ENCODE measurements at regions not wholly inside any gene's neighbourhood (a gene's known extent, or its start where the extent isn't known, plus 50 kb on each side); places are given as distances from the start of the nearest gene placed in this dataset.
"Not testable (repeated sequence)": the region's sequence is repeated elsewhere in the genome, so short reads cannot be mapped to it uniquely, and the experiment has no call there.

DNA sequence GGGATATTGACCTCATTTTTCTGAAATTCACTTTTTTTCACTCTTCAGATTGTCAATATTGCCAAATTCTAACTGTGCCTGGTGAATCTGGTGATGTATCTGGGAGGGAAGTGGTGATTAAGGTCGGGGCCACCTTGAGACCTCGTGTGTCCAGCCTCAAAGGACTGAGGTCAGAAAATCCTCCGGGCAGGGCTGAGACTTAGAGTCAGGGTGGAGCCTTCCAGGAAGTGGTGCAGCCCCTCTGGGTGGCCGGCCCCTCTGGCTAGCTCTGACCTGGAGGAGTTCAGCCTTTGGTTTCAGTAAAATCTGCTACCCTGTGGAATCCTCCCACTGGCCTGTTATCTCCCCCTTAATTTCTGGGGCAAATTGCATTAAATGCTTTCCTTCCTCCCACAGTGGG lies 175.7 kb downstream of the TRIM43 start:
- not testable (repeated sequence) for DNase-seq

DNA sequence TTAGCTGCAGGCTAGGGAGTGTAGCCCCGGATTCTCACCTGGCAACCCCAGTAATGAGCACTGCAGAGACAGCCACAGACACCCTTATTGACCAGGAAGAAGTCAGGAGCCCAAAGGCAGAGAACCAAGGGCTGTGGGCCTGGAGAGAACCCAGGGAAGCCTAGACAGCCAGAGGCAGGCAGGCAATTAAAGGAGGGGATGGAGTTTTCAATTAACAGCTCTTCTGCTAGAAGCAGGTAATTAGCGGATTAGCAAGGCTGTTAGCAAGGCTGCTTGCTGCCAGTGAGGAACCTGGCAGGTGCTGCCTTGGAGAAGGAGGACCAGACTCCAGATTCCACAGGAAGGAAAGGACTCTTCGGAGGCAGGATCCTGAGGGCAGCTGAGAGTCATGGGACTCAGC lies 176.1 kb downstream of the TRIM43 start:
- DNase-seq: not testable (repeated sequence)

- DNase-seq: not testable (repeated sequence)
Observed at GRCh38 chr2:95769256-95769655, 177.5 kb downstream of the TRIM43 start.

DNA sequence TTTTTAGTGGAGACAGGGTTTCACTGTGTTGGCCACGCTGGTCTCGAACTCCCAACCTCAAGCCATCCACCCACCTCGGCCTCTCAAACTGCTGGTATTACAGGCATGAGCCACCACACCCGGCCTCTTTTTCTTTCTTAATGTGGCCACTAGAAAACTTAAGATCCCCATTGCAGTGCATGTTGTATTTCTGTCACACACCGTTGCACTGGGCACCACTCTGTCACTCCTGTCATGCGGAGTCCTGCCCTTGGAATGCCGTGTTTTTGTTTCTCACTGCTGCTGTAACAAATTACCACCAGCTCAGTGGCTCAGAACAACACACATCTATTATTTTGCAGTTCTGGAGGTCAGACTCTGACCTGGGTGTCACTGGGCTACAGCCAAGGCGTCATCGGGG lies 178.9 kb downstream of the TRIM43 start:
- DNase-seq: not testable (repeated sequence)

- DNase-seq: not testable (repeated sequence)
Observed at GRCh38 chr2:95774322-95775192, 182.8 kb downstream of the TRIM43 start.

DNA sequence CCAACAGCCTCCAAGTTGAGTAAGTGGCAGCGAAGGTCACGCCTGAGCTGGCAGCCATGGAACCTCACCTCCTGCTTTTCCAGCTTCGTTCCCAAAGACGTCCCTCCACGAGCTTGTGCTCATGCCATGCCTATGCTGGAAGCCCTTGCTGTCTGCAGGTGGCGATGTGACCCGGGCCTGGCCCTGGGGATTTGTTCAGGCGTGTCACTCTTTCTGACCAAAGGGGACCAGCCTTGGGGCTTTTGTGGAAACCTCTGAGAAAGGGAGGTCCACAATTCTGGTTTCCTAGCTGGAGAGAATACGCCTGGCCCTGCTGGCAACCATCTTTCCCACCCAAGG lies 183.4 kb downstream of the TRIM43 start:
- not testable (repeated sequence) for DNase-seq
